ENCODE measurements at regions not wholly inside any gene's neighbourhood (a gene's known extent, or its start where the extent isn't known, plus 50 kb on each side); places are given as distances from the start of the nearest gene placed in this dataset.

DNA sequence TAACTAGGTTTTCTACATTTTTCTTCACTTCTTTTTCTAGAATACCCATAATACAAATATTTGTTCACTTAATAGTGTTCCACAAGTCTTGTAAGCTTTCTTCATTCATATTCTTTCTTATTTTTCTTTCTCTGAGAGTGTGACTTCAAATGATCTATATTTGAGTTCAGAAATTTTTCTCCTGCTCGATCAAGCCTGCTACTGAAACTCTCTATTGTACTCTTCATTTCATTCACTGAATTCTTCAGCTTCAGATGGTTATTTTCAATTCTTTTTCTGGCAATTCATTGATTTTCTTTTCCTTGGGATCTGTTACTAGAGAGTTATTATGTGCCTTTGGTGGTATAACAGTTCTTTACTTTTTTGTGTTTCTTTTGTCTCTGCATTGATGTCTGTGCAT lies 82.5 kb upstream of the CAMK1G start:
- no peak overlapping the region for H3K9ac ChIP-seq (ENCODE audit: low read length)
- H3K27ac ChIP-seq (ENCODE audit: low read depth, low read length), result no peak overlapping the region
- H3K4me3 ChIP-seq (ENCODE audit: insufficient read depth, low read length, poor library complexity, severe bottlenecking), result no peak overlapping the region
- H4K20me1 ChIP-seq (ENCODE audit: low read depth, low read length), result no peaks in the 10 kb centered on the region
- H3K79me2 ChIP-seq (ENCODE audit: insufficient read depth, low read length), result no peaks in the 10 kb centered on the region
- H3K36me3 ChIP-seq (ENCODE audit: low read length), result no peaks in the 10 kb centered on the region
- no peaks in the 10 kb centered on the region for H3K9me2 ChIP-seq (replicated peaks; ENCODE audit: insufficient read depth, low read length)
- H3K4me2 ChIP-seq (ENCODE audit: low read depth, low read length, poor library complexity, severe bottlenecking), result no peak overlapping the region
- H3K27me3 ChIP-seq (ENCODE audit: low read length), result no peaks in the 10 kb centered on the region
- H3K9me3 ChIP-seq (ENCODE audit: insufficient read depth, low read length), result no peaks in the 10 kb centered on the region
- H3F3A ChIP-seq (ENCODE audit: insufficient read depth), result no peaks in the 10 kb centered on the region
- no peak for TF ChIP-seq EZH2phosphoT487 (conservative IDR thresholded peaks at IDR 0.05; ENCODE audit: low read length)
- TF ChIP-seq, protein P1, sequence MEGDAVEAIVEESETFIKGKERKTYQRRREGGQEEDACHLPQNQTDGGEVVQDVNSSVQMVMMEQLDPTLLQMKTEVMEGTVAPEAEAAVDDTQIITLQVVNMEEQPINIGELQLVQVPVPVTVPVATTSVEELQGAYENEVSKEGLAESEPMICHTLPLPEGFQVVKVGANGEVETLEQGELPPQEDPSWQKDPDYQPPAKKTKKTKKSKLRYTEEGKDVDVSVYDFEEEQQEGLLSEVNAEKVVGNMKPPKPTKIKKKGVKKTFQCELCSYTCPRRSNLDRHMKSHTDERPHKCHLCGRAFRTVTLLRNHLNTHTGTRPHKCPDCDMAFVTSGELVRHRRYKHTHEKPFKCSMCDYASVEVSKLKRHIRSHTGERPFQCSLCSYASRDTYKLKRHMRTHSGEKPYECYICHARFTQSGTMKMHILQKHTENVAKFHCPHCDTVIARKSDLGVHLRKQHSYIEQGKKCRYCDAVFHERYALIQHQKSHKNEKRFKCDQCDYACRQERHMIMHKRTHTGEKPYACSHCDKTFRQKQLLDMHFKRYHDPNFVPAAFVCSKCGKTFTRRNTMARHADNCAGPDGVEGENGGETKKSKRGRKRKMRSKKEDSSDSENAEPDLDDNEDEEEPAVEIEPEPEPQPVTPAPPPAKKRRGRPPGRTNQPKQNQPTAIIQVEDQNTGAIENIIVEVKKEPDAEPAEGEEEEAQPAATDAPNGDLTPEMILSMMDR (IDR thresholded peaks at IDR 0.05; ENCODE audit: insufficient read depth, low read length, poor library complexity, severe bottlenecking), result no peak
- no peak overlapping the region for H2AFZ ChIP-seq (ENCODE audit: low read depth, low read length, severe bottlenecking)

DNA sequence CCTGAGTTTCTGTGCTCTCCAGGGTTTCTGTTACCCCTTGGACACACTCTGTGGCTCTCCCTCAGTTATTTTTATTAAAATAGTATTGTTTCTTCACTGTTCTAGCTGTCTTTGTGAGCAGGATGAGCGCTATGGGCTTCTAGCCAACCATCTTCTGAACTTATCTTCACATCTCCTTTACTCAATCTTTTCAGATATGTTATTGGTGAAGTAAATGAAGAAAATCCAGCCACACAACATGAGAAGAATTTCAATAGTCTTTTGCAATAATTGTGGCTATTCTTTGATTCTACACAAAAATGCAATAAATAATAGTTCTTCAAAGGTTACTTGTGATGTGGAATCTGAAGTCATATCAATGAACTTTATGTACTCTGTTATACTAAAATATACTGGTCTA lies 80.3 kb upstream of the CAMK1G start:
- Histone ChIP-seq H3K27me3 (ENCODE audit: low read length) (no peaks in the 10 kb centered on the region), H3K9me2 (replicated peaks; ENCODE audit: insufficient read depth, low read length) (no peaks in the 10 kb centered on the region), H3K36me3 (ENCODE audit: low read length) (no peaks in the 10 kb centered on the region), H3K4me2 (ENCODE audit: low read depth, low read length, poor library complexity, severe bottlenecking) (no peak overlapping the region), H2AFZ (ENCODE audit: low read depth, low read length, severe bottlenecking) (no peak overlapping the region), H3K79me2 (ENCODE audit: insufficient read depth, low read length) (no peaks in the 10 kb centered on the region), H3K4me3 (ENCODE audit: insufficient read depth, low read length, poor library complexity, severe bottlenecking) (no peak overlapping the region), H3K27ac (ENCODE audit: low read depth, low read length) (no peak overlapping the region), H3K9ac (ENCODE audit: low read length) (no peak overlapping the region), H3F3A (ENCODE audit: insufficient read depth) (no peaks in the 10 kb centered on the region), H4K20me1 (ENCODE audit: low read depth, low read length) (no peaks in the 10 kb centered on the region), H3K9me3 (ENCODE audit: insufficient read depth, low read length) (no peaks in the 10 kb centered on the region)
- TF ChIP-seq, protein P1 (IDR thresholded peaks at IDR 0.05; ENCODE audit: insufficient read depth, low read length, poor library complexity, severe bottlenecking), result no peak
- no peak for TF ChIP-seq EZH2phosphoT487 (conservative IDR thresholded peaks at IDR 0.05; ENCODE audit: low read length)

DNA sequence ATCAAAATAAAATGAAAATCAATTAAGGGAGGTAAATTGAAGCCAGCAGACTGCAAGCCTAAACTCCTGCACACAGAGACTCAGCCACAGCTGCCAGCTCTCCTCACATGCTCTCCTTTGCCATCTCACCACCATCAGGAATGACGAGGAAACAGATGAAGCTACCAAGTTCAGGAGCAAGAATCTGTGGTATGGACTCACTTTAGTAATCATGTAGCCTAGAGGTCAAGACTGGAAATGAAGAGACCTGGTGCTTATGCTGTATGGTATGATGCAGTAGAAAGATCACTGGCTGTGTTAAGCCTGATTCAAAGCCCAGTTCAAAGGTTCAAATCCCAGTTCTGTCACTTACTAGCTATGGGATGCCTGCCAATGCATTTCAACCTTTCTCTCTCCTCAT lies 78.9 kb upstream of the CAMK1G start:
- H4K20me1 ChIP-seq (ENCODE audit: low read depth, low read length), result no peaks in the 10 kb centered on the region
- H3K27me3 ChIP-seq (ENCODE audit: low read length), result no peaks in the 10 kb centered on the region
- H3K9me2 ChIP-seq (replicated peaks; ENCODE audit: insufficient read depth, low read length), result no peaks in the 10 kb centered on the region
- no peaks in the 10 kb centered on the region for H3F3A ChIP-seq (ENCODE audit: insufficient read depth)
- no peak overlapping the region for H3K4me2 ChIP-seq (ENCODE audit: low read depth, low read length, poor library complexity, severe bottlenecking)
- no peak overlapping the region for H2AFZ ChIP-seq (ENCODE audit: low read depth, low read length, severe bottlenecking)
- H3K36me3 ChIP-seq (ENCODE audit: low read length), result no peaks in the 10 kb centered on the region
- H3K9ac ChIP-seq (ENCODE audit: low read length), result no peak overlapping the region
- H3K79me2 ChIP-seq (ENCODE audit: insufficient read depth, low read length), result no peaks in the 10 kb centered on the region
- no peaks in the 10 kb centered on the region for H3K9me3 ChIP-seq (ENCODE audit: insufficient read depth, low read length)
- TF ChIP-seq, protein P1 (IDR thresholded peaks at IDR 0.05; ENCODE audit: insufficient read depth, low read length, poor library complexity, severe bottlenecking), result no peak
- TF ChIP-seq EZH2phosphoT487 (conservative IDR thresholded peaks at IDR 0.05; ENCODE audit: low read length), result no peak
- H3K4me3 ChIP-seq (ENCODE audit: insufficient read depth, low read length, poor library complexity, severe bottlenecking), result no peak overlapping the region
- no peak overlapping the region for H3K27ac ChIP-seq (ENCODE audit: low read depth, low read length)

DNA sequence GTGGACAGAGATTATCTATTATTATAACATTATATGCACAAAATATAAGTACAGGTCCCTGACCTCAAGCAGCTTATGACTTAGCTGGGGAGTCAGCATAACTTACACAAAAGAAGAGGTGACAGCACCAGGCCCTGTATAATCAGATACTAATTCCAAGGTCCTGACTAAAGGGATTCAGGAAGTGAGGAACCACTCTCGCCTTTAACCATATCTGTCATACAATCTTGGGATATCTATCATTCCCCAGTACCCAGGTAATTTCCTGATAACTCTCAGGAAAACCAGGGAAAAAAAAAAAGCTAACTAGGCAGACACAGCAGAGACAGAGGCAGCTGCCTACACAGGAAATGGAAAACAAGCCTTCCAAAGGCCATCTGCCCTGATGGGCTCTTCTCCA lies 78.5 kb upstream of the CAMK1G start:
- TF ChIP-seq EZH2phosphoT487 (conservative IDR thresholded peaks at IDR 0.05; ENCODE audit: low read length), result no peak
- TF ChIP-seq, protein P1 (IDR thresholded peaks at IDR 0.05; ENCODE audit: insufficient read depth, low read length, poor library complexity, severe bottlenecking), result no peak
- no peak overlapping the region for H3K4me2 ChIP-seq (ENCODE audit: low read depth, low read length, poor library complexity, severe bottlenecking)

More for the DNA sequence above, 78.5 kb upstream of the CAMK1G start:
- no peaks in the 10 kb centered on the region for H3K9me3 ChIP-seq (ENCODE audit: insufficient read depth, low read length)
- H3K27me3 ChIP-seq (ENCODE audit: low read length), result no peaks in the 10 kb centered on the region
- H2AFZ ChIP-seq (ENCODE audit: low read depth, low read length, severe bottlenecking), result no peak overlapping the region
- H3K9ac ChIP-seq (ENCODE audit: low read length), result no peak overlapping the region
- H3K9me2 ChIP-seq (replicated peaks; ENCODE audit: insufficient read depth, low read length), result no peaks in the 10 kb centered on the region
- H3K27ac ChIP-seq (ENCODE audit: low read depth, low read length), result no peak overlapping the region
- no peaks in the 10 kb centered on the region for H3K36me3 ChIP-seq (ENCODE audit: low read length)
- no peaks in the 10 kb centered on the region for H3F3A ChIP-seq (ENCODE audit: insufficient read depth)
- H4K20me1 ChIP-seq (ENCODE audit: low read depth, low read length), result no peaks in the 10 kb centered on the region
- no peak overlapping the region for H3K4me3 ChIP-seq (ENCODE audit: insufficient read depth, low read length, poor library complexity, severe bottlenecking)
- no peaks in the 10 kb centered on the region for H3K79me2 ChIP-seq (ENCODE audit: insufficient read depth, low read length)

Data from SU-DHL-6 (cell line).